Tibial nerve (tissue), 4 donors: ENCODE measurements at regions not wholly inside any gene's neighbourhood (a gene's known extent, or its start where the extent isn't known, plus 50 kb on each side); places are given as distances from the start of the nearest gene placed in this dataset.

Experiments
- DNase-seq, 2 donors: peaks; one replicate each; pipeline ENCODE4 v3.0.0-alpha.2; 2019; ENCODE audit warnings: low spot score in 2 of 2
- H3K27ac ChIP-seq, 4 donors: fragments of 200-600 bp; sonication (generic) in 3 of 4; one replicate each; pipeline ENCODE4 v1.5.1; 2017 to 2019; ENCODE audit warnings: mild to moderate bottlenecking in 1 of 4
- H3K27me3 ChIP-seq, 2 donors: fragments of 200-600 bp; sonication (generic) in 1 of 2; one replicate each; pipeline versions ENCODE4 v1.5.1 to v1.6.0; 2017 to 2019
- H3K36me3 ChIP-seq, 3 donors: fragments of 200-600 bp; sonication (generic); one replicate each; pipeline ENCODE4 v1.5.1; 2018 to 2019
- H3K4me1 ChIP-seq, 4 donors: fragments of 200-600 bp; sonication (generic) in 3 of 4; one replicate each; pipeline ENCODE4 v1.5.1; 2017 to 2019
- H3K4me3 ChIP-seq, 4 donors: fragments of 200-600 bp; sonication (generic) in 3 of 4; one replicate each; pipeline ENCODE4 v1.5.1; 2017 to 2019; ENCODE audit warnings: mild to moderate bottlenecking in 1 of 4, moderate library complexity in 1 of 4
- H3K9me3 ChIP-seq, 4 donors: fragments of 200-600 bp; sonication (generic) in 3 of 4; one replicate each; pipeline ENCODE4 v1.5.1; 2017 to 2019
- CTCF ChIP-seq, 5 experiments: fragments of 200-600 bp in 3 of 5; fragments of 450-650 bp in 2 of 5; sonication (generic) in 3 of 5; IDR thresholded peaks; one replicate each; pipeline ENCODE4 v1.5.1; 2016 to 2019; ENCODE audit warnings: antibody characterized with exemption in 5 of 5, mild to moderate bottlenecking in 3 of 5, moderate library complexity in 2 of 5
- EP300 ChIP-seq, 2 donors: sonication (generic); formaldehyde crosslinking; IDR thresholded peaks; one replicate each; pipeline ENCODE4 v1.6.1; 2017; ENCODE audit warnings: antibody characterized with exemption in 2 of 2, mild to moderate bottlenecking in 1 of 2
- POLR2A ChIP-seq, 2 donors: fragments of 450-650 bp; IDR thresholded peaks; one replicate each; pipeline ENCODE4 v1.6.1; 2017; ENCODE audit warnings: antibody characterized with exemption in 2 of 2, mild to moderate bottlenecking in 2 of 2, moderate library complexity in 2 of 2
- WGBS, 2 donors: methylation state at CpG; one replicate each; pipeline ENCODE4 v1.1.5; 2018; 5-methylcytosine and 5-hydroxymethylcytosine counted together

- H3K4me3 ChIP-seq: peak overlapping the region; percentile 2 to 30 (median 12)
- H3K9me3 ChIP-seq: no peaks in the 10 kb centered on the region
- no peaks in the 10 kb centered on the region for H3K36me3 ChIP-seq
- H3K27me3 ChIP-seq: no peaks in the 10 kb centered on the region
- WGBS, 2 donors: 29 to 48% methylated on average over 6 of the region's 6 CpGs
- no peak for TF ChIP-seq POLR2A (IDR thresholded peaks at IDR 0.05)
- peak in 1 of 2 donors; percentile 76 for TF ChIP-seq EP300 (IDR thresholded peaks at IDR 0.05)
- no peak for DNase-seq
- H3K27ac ChIP-seq: peak overlapping the region; percentile 72 to 91 (median 84)
- H3K4me1 ChIP-seq: peaks cover 0 to 31% (median 2%) of the 10 kb centered on the region in 4 donors
Observed at GRCh38 chr6:149169761-149170511, 147.6 kb upstream of the TAB2 start.

- peaks cover 0 to 31% (median 2%) of the 10 kb centered on the region in 4 donors for H3K4me1 ChIP-seq
- no peaks in the 10 kb centered on the region for H3K27me3 ChIP-seq
- TF ChIP-seq EP300 (IDR thresholded peaks at IDR 0.05) (no peak), POLR2A (IDR thresholded peaks at IDR 0.05) (no peak), CTCF (IDR thresholded peaks at IDR 0.05) (no peak)
- DNase-seq: no peak
- no peaks in the 10 kb centered on the region for H3K36me3 ChIP-seq
- H3K4me3 ChIP-seq: peak overlapping the region in 1 of 4 donors; percentile 5
- no peaks in the 10 kb centered on the region for H3K9me3 ChIP-seq
- 26 to 30% methylated on average over 11 of the region's 11 CpGs for WGBS, 2 donors
- peak overlapping the region; percentile 72 to 91 (median 84) for H3K27ac ChIP-seq
Observed at GRCh38 chr6:149170564-149171452, 146.7 kb upstream of the TAB2 start.

DNA sequence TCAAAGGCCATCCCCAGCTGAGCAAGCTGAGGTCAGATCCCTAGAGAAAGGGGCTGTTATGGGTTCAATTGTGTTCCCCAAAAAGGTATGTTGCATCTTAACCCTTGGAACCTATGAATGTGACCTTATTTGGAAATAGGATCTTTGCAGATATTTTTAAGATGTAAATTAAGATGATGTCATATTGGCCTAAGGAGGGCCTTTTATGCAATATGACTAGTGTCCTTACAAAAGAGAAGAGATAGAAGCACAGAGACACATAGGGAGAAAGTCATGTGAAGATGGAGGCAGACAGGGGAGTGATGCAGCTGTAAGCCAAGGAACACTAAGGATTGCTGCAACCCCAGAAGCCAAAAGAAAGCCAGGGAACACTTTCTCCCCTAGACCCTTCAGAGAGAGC, 144.3 kb upstream of the TAB2 start:
- Histone ChIP-seq H3K27me3 (no peaks in the 10 kb centered on the region), H3K27ac (no peak overlapping the region), H3K9me3 (no peaks in the 10 kb centered on the region), H3K4me3 (no peak overlapping the region), H3K36me3 (no peaks in the 10 kb centered on the region), H3K4me1 (peaks cover 0 to 19% (median 2%) of the 10 kb centered on the region in 4 donors)
- no peak for DNase-seq
- TF ChIP-seq POLR2A (IDR thresholded peaks at IDR 0.05) (no peak), EP300 (IDR thresholded peaks at IDR 0.05) (no peak), CTCF (IDR thresholded peaks at IDR 0.05) (no peak)

GRCh38 chr6:149174962-149175361, 142.6 kb upstream of the TAB2 start:
- Histone ChIP-seq H3K9me3 (no peaks in the 10 kb centered on the region), H3K27me3 (no peaks in the 10 kb centered on the region), H3K4me3 (no peak overlapping the region), H3K36me3 (no peaks in the 10 kb centered on the region), H3K4me1 (peaks cover 0 to 17% (median 2%) of the 10 kb centered on the region in 4 donors), H3K27ac (no peak overlapping the region)
- DNase-seq: no peak
- WGBS, 2 donors: 96 to 100% methylated on average over 1 of the region's 1 CpG
- TF ChIP-seq POLR2A (IDR thresholded peaks at IDR 0.05) (no peak), CTCF (IDR thresholded peaks at IDR 0.05) (no peak), EP300 (IDR thresholded peaks at IDR 0.05) (no peak)

GRCh38 chr6:149176971-149177667, 140.4 kb upstream of the TAB2 start:
- 58 to 64% methylated on average over 8 of the region's 8 CpGs for WGBS, 2 donors
- H3K36me3 ChIP-seq: no peaks in the 10 kb centered on the region
- DNase-seq: no peak
- no peak for TF ChIP-seq CTCF (IDR thresholded peaks at IDR 0.05)
- no peak for TF ChIP-seq POLR2A (IDR thresholded peaks at IDR 0.05)
- TF ChIP-seq EP300 (IDR thresholded peaks at IDR 0.05): no peak
- no peaks in the 10 kb centered on the region for H3K27me3 ChIP-seq
- no peak overlapping the region for H3K4me3 ChIP-seq
- no peaks in the 10 kb centered on the region for H3K4me1 ChIP-seq
- no peaks in the 10 kb centered on the region for H3K9me3 ChIP-seq
- no peak overlapping the region for H3K27ac ChIP-seq
